Liver (tissue), 8 donors: ENCODE measurements at regions not wholly inside any gene's neighbourhood (a gene's known extent, or its start where the extent isn't known, plus 50 kb on each side); places are given as distances from the start of the nearest gene placed in this dataset.
"Not testable (repeated sequence)": the region's sequence is repeated elsewhere in the genome, so short reads cannot be mapped to it uniquely, and the experiment has no call there.

Experiments used
- DNase-seq: peaks from one replicate; pipeline ENCODE4 v3.0.0-alpha.2; 2017; ENCODE audit warnings: low spot score
- H3K27ac ChIP-seq, 2 donors: one replicate each; pipeline ENCODE4 v1.7.0; 2013; ENCODE audit warnings: inconsistent platforms in 2 of 2, low read length in 2 of 2, control low read depth in 1 of 2, low read depth in 1 of 2, mild to moderate bottlenecking in 1 of 2
- H3K27me3 ChIP-seq, 4 donors: one replicate each; pipeline versions ENCODE4 v1.6.1 to v1.7.0; 2013; ENCODE audit warnings: low read length in 3 of 4, inconsistent platforms in 1 of 4, mild to moderate bottlenecking in 1 of 4, moderate library complexity in 1 of 4; ENCODE audit not compliant: control insufficient read depth in 4 of 4, insufficient read depth in 4 of 4
- H3K36me3 ChIP-seq, 4 donors: one replicate each; pipeline versions ENCODE4 v1.6.1 to v1.7.0; 2013; ENCODE audit warnings: low read length in 3 of 4, mild to moderate bottlenecking in 3 of 4, low read depth in 1 of 4, moderate library complexity in 1 of 4; ENCODE audit not compliant: control insufficient read depth in 4 of 4, insufficient read depth in 3 of 4
- H3K4me1 ChIP-seq, 4 donors: one replicate each; pipeline versions ENCODE4 v1.6.1 to v1.7.0; 2013; ENCODE audit warnings: low read length in 3 of 4, mild to moderate bottlenecking in 3 of 4, moderate library complexity in 1 of 4; ENCODE audit not compliant: control insufficient read depth in 4 of 4, insufficient read depth in 4 of 4
- H3K4me3 ChIP-seq, 3 donors: one replicate each; pipeline versions ENCODE4 v1.6.1 to v1.7.0; 2013; ENCODE audit warnings: low read length in 3 of 3, control low read depth in 1 of 3, low read depth in 1 of 3, mild to moderate bottlenecking in 1 of 3
- H3K9ac ChIP-seq, 2 donors: one replicate each; pipeline ENCODE4 v1.7.0; 2013; ENCODE audit warnings: low read length in 2 of 2, mild to moderate bottlenecking in 2 of 2, moderate library complexity in 2 of 2, control low read depth in 1 of 2, low read depth in 1 of 2
- H3K9me3 ChIP-seq, 4 donors: one replicate each; pipeline versions ENCODE4 v1.6.1 to v1.7.0; 2013; ENCODE audit warnings: low read length in 3 of 4; ENCODE audit not compliant: control insufficient read depth in 4 of 4
- ATF3 ChIP-seq: IDR thresholded peaks from 2 replicates; pipeline ENCODE4 v1.6.1; 2016; ENCODE audit warnings: antibody characterized with exemption
- CTCF ChIP-seq: fragments of 150-350 bp; IDR thresholded peaks from 2 replicates; pipeline ENCODE4 v1.5.1; 2017; ENCODE audit warnings: improper control_type of control experiment, low read depth, low read length; ENCODE audit not compliant: missing input control
- EGR1 ChIP-seq, 2 donors: IDR thresholded peaks; 2 replicates each; pipeline ENCODE4 v1.6.1; 2016 to 2018; ENCODE audit warnings: antibody characterized with exemption in 2 of 2, low read depth in 2 of 2
- FOXA1 ChIP-seq: IDR thresholded peaks from 2 replicates; pipeline ENCODE4 v1.6.1; 2016; ENCODE audit warnings: antibody characterized with exemption
- FOXA2 ChIP-seq: IDR thresholded peaks from 2 replicates; pipeline ENCODE4 v1.6.1; 2016; ENCODE audit warnings: antibody characterized with exemption
- GABPA ChIP-seq, 2 donors: IDR thresholded peaks in 1 of 2; conservative IDR thresholded peaks in 1 of 2; 2 replicates each; pipeline ENCODE4 v1.6.1; 2016; ENCODE audit warnings: antibody characterized with exemption in 2 of 2, mild to moderate bottlenecking in 1 of 2, moderate library complexity in 1 of 2
- HNF4A ChIP-seq, 2 donors: conservative IDR thresholded peaks; 2 replicates each; pipeline ENCODE4 v1.6.1; 2016; ENCODE audit warnings: antibody characterized with exemption in 2 of 2, mild to moderate bottlenecking in 2 of 2
- HNF4G ChIP-seq: IDR thresholded peaks from 2 replicates; pipeline ENCODE4 v1.6.1; 2016; ENCODE audit warnings: antibody characterized with exemption
- JUND ChIP-seq, 2 donors: IDR thresholded peaks; 2 replicates each; pipeline ENCODE4 v1.6.1; 2016; ENCODE audit warnings: antibody characterized with exemption in 2 of 2
- MAX ChIP-seq: IDR thresholded peaks from 2 replicates; pipeline ENCODE4 v1.6.1; 2016; ENCODE audit warnings: antibody characterized with exemption
- NR2F2 ChIP-seq: IDR thresholded peaks from 2 replicates; pipeline ENCODE4 v1.6.1; 2016; ENCODE audit warnings: antibody characterized with exemption
- RAD21 ChIP-seq, 2 donors: IDR thresholded peaks; 2 replicates each; pipeline ENCODE4 v1.6.1; 2016; ENCODE audit warnings: antibody characterized with exemption in 2 of 2, mild to moderate bottlenecking in 2 of 2
- REST ChIP-seq: IDR thresholded peaks from 2 replicates; pipeline ENCODE4 v1.6.1; 2016; ENCODE audit warnings: antibody characterized with exemption, mild to moderate bottlenecking
- RXRA ChIP-seq, 2 donors: IDR thresholded peaks; 2 replicates each; pipeline ENCODE4 v1.6.1; 2017 to 2018; ENCODE audit warnings: antibody characterized with exemption in 2 of 2, mild to moderate bottlenecking in 1 of 2
- SP1 ChIP-seq: IDR thresholded peaks from 2 replicates; pipeline ENCODE4 v1.6.1; 2018; ENCODE audit warnings: antibody characterized with exemption, mild to moderate bottlenecking
- TAF1 ChIP-seq: conservative IDR thresholded peaks from 2 replicates; pipeline ENCODE4 v1.6.1; 2016; ENCODE audit warnings: antibody characterized with exemption, mild to moderate bottlenecking
- YY1 ChIP-seq: IDR thresholded peaks from 2 replicates; pipeline ENCODE4 v1.6.1; 2016; ENCODE audit warnings: antibody characterized with exemption, mild to moderate bottlenecking
- ZBTB33 ChIP-seq: IDR thresholded peaks from 2 replicates; pipeline ENCODE4 v1.6.1; 2016; ENCODE audit warnings: antibody characterized with exemption
- WGBS: extraction: QIAGEN DNeasy Blood & Tissue Kit; methylation state at CpG from one replicate; pipeline ENCODE4 v1.1.7; 2013; 5-methylcytosine and 5-hydroxymethylcytosine counted together
- donor health status: healthy.
- donor health status: healthy.
- donor health status: healthy.
- donor health status: healthy.
- donor health status: healthy.

GRCh38 chr5:42981015-42981414 lies 59.1 kb downstream of the ANXA2R start:
- H3K4me3 ChIP-seq, DNase-seq, H3K9ac ChIP-seq, H3K27me3 ChIP-seq, H3K4me1 ChIP-seq, H3K27ac ChIP-seq, H3K36me3 ChIP-seq, H3K9me3 ChIP-seq: not testable (repeated sequence)
- WGBS = no CpG with 5 or more reads among the region's 5 CpGs

- not testable (repeated sequence) for DNase-seq, H3K36me3 ChIP-seq
- WGBS = 94% methylated on average over 33 of the region's 36 CpGs
Measured at GRCh38 chr5:42980391-42980790, 59.7 kb downstream of the ANXA2R start.

GRCh38 chr5:42979242-42979641 lies 60.9 kb downstream of the ANXA2R start:
- not testable (repeated sequence) for H3K4me1 ChIP-seq, H3K9me3 ChIP-seq, H3K36me3 ChIP-seq, H3K9ac ChIP-seq, H3K27me3 ChIP-seq, DNase-seq, H3K27ac ChIP-seq, H3K4me3 ChIP-seq
- WGBS = 96% methylated on average over 34 of the region's 34 CpGs

More at GRCh38 chr5:42980391-42980790, 59.7 kb downstream of the ANXA2R start:
- not testable (repeated sequence) for H3K4me3 ChIP-seq, H3K27ac ChIP-seq, H3K27me3 ChIP-seq, H3K9me3 ChIP-seq, H3K9ac ChIP-seq, H3K4me1 ChIP-seq

GRCh38 chr5:42974536-42974935 lies 65.6 kb downstream of the ANXA2R start:
- 83% methylated on average over 2 of the region's 2 CpGs for WGBS
- H3K4me1 ChIP-seq = no peaks in the 10 kb centered on the region

More at GRCh38 chr5:42974536-42974935, 65.6 kb downstream of the ANXA2R start:
- H3K27ac ChIP-seq = no peak overlapping the region
- no peaks in the 10 kb centered on the region for H3K27me3 ChIP-seq
- H3K9ac ChIP-seq = no peak overlapping the region
- no peak overlapping the region for H3K4me3 ChIP-seq
- H3K36me3 ChIP-seq = no peaks in the 10 kb centered on the region
- TF ChIP-seq ATF3 = no peak
- no peak for TF ChIP-seq REST
- TF ChIP-seq SP1 = no peak
- TF ChIP-seq FOXA2 = no peak
- TF ChIP-seq HNF4G = no peak
- TF ChIP-seq TAF1 = no peak
- TF ChIP-seq ZBTB33 = no peak
- no peak for TF ChIP-seq CTCF
- TF ChIP-seq GABPA (IDR thresholded peaks at IDR 0.05 in 1 of 2, conservative IDR thresholded peaks at IDR 0.05 in 1 of 2) = no peak
- TF ChIP-seq RAD21 (IDR thresholded peaks at IDR 0.05) = no peak
- no peak for TF ChIP-seq MAX
- no peak for TF ChIP-seq NR2F2
- no peak for TF ChIP-seq JUND (IDR thresholded peaks at IDR 0.05)
- TF ChIP-seq FOXA1 = no peak
- TF ChIP-seq HNF4A (conservative IDR thresholded peaks at IDR 0.05) = no peak
- no peak for TF ChIP-seq EGR1 (IDR thresholded peaks at IDR 0.05; ENCODE audit: low read depth in 2 of 2)
- TF ChIP-seq YY1 = no peak
- no peak for TF ChIP-seq RXRA (IDR thresholded peaks at IDR 0.05)
- no peak for DNase-seq
- peaks cover 0 to 2% (median 0%) of the 10 kb centered on the region in 4 donors for H3K9me3 ChIP-seq
